Fibroblast of lung (primary cell): ENCODE measurements at regions not wholly inside any gene's neighbourhood (a gene's known extent, or its start where the extent isn't known, plus 50 kb on each side); places are given as distances from the start of the nearest gene placed in this dataset.
"Not testable (repeated sequence)": the region's sequence is repeated elsewhere in the genome, so short reads cannot be mapped to it uniquely, and the experiment has no call there.

ENCODE experiments used
- DNase-seq, 2 donors: peaks; one replicate each; pipeline versions ENCODE4 v3.0.0 to v3.0.0-alpha.2; 2010; ENCODE audit warnings: low read depth in 2 of 2
- H2AFZ ChIP-seq: 2 replicates; pipeline ENCODE4 v1.5.1; 2012; ENCODE audit warnings: low read length, control low read depth, inconsistent platforms
- H3K27ac ChIP-seq: 2 replicates; pipeline ENCODE4 v1.5.1; 2011; ENCODE audit warnings: low read length, control low read depth; ENCODE audit not compliant: insufficient read depth
- H3K27me3 ChIP-seq: 2 replicates; pipeline ENCODE4 v1.5.1; 2011; ENCODE audit warnings: mild to moderate bottlenecking, low read length; ENCODE audit not compliant: control insufficient read depth, insufficient read depth
- H3K36me3 ChIP-seq: 2 replicates; pipeline ENCODE4 v1.5.1; 2011; ENCODE audit warnings: low read length; ENCODE audit not compliant: control insufficient read depth, insufficient read depth
- H3K4me1 ChIP-seq: 2 replicates; pipeline ENCODE4 v1.5.1; 2011; ENCODE audit warnings: low read length; ENCODE audit not compliant: control insufficient read depth, insufficient read depth; ENCODE audit errors: extremely low read depth
- H3K4me2 ChIP-seq: 2 replicates; pipeline ENCODE4 v1.5.1; 2011; ENCODE audit warnings: low read length, control low read depth; ENCODE audit not compliant: insufficient read depth; ENCODE audit errors: extremely low read depth
- H3K4me3 ChIP-seq, 4 experiments: fragments of 200-600 bp in 1 of 4; sonication (generic) in 1 of 4; replicated peaks in 1 of 4; 2 replicates each; pipeline ENCODE4 v1.5.1; 2011 to 2016; ENCODE audit warnings: low read length in 4 of 4, low read depth in 3 of 4, mild to moderate bottlenecking in 3 of 4, control low read depth in 2 of 4, inconsistent platforms in 1 of 4, mixed read lengths in 1 of 4; ENCODE audit not compliant: insufficient read depth in 1 of 4; ENCODE audit errors: control extremely low read depth in 1 of 4
- H3K79me2 ChIP-seq: 2 replicates; pipeline ENCODE4 v1.5.1; 2012; ENCODE audit warnings: mild to moderate bottlenecking, low read length, inconsistent platforms; ENCODE audit not compliant: control insufficient read depth, insufficient read depth
- H3K9ac ChIP-seq: 2 replicates; pipeline ENCODE4 v1.5.1; 2011; ENCODE audit warnings: mild to moderate bottlenecking, low read length, control low read depth; ENCODE audit not compliant: insufficient read depth
- H3K9me3 ChIP-seq: 2 replicates; pipeline ENCODE4 v1.5.1; 2012; ENCODE audit warnings: low read depth, low read length; ENCODE audit not compliant: control insufficient read depth, insufficient read depth
- H4K20me1 ChIP-seq: 2 replicates; pipeline ENCODE4 v1.5.1; 2011; ENCODE audit warnings: low read length; ENCODE audit not compliant: control insufficient read depth, insufficient read depth; ENCODE audit errors: extremely low read depth
- EZH2 ChIP-seq: IDR thresholded peaks from 2 replicates; pipeline ENCODE4 v1.5.1; 2012; ENCODE audit warnings: low read length, control low read depth, mild to moderate bottlenecking; ENCODE audit errors: missing control alignments
- TF ChIP-seq, protein P1 (sequence below), 2 donors: IDR thresholded peaks in 1 of 2; conservative IDR thresholded peaks in 1 of 2; 1 replicate in 1 of 2; 2 replicates in 1 of 2; pipeline ENCODE4 v1.5.1; 2011 to 2012; ENCODE audit warnings: low read length in 2 of 2, control low read depth in 1 of 2, inconsistent platforms in 1 of 2, low read depth in 1 of 2, mild to moderate bottlenecking in 1 of 2

DNA sequence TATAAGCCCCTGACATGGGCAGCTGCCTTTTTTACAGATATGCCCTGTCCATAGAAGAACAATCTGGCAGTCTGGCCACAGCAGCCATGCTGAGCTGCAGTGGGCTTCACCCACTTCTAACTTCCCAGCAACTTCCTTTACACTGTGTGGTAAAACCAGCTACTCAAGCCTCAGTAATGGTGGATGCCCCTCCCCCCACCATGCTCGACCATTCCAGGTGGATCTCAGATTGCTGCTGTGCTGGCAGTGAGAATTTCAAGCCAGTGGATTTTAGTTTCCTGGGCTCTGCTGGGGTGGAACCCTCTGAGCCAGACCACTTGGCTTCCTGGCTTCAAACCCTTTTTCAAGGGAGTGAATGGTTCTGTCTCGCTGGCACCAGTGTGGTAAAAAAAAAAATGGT lies 355.9 kb upstream of the EDA2R start:
- no peak overlapping the region for H3K27ac ChIP-seq
- no peak for DNase-seq

DNA sequence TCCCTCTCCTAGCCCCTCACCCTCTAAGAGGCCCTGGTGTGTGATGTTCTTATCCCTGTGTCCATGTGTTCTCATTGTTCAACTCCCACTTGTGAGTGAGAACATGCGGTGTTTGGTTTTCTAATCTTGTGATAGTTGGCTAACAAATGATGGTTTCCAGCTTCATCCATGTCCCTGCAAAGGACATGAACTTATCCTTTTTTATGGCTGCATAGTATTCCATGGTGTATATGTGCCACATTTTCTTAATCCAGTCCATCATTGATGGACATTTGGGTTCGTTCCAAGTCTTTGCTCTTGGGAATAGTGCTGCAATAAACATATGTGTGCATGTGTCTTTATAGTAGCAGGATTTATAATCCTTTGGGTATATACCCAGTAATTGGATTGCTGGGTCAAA lies 353.2 kb upstream of the EDA2R start:
- not testable (repeated sequence) for DNase-seq, H3K27me3 ChIP-seq

More for the DNA sequence above, 355.9 kb upstream of the EDA2R start:
- Histone ChIP-seq H3K4me3 (no peak overlapping the region), H3K4me2 (no peak overlapping the region), H3K79me2 (no peaks in the 10 kb centered on the region), H3K9me3 (no peaks in the 10 kb centered on the region), H3K9ac (no peak overlapping the region), H4K20me1 (no peaks in the 10 kb centered on the region), H3K36me3 (no peaks in the 10 kb centered on the region), H3K4me1 (no peaks in the 10 kb centered on the region), H3K27me3 (no peaks in the 10 kb centered on the region), H2AFZ (no peak overlapping the region)
- TF ChIP-seq, protein P1, sequence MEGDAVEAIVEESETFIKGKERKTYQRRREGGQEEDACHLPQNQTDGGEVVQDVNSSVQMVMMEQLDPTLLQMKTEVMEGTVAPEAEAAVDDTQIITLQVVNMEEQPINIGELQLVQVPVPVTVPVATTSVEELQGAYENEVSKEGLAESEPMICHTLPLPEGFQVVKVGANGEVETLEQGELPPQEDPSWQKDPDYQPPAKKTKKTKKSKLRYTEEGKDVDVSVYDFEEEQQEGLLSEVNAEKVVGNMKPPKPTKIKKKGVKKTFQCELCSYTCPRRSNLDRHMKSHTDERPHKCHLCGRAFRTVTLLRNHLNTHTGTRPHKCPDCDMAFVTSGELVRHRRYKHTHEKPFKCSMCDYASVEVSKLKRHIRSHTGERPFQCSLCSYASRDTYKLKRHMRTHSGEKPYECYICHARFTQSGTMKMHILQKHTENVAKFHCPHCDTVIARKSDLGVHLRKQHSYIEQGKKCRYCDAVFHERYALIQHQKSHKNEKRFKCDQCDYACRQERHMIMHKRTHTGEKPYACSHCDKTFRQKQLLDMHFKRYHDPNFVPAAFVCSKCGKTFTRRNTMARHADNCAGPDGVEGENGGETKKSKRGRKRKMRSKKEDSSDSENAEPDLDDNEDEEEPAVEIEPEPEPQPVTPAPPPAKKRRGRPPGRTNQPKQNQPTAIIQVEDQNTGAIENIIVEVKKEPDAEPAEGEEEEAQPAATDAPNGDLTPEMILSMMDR (conservative IDR thresholded peaks at IDR 0.05 in 1 of 2, IDR thresholded peaks at IDR 0.05 in 1 of 2; ENCODE audit: low read depth in 1 of 2, low read length in 2 of 2) = no peak
- TF ChIP-seq EZH2 = no peak

DNA sequence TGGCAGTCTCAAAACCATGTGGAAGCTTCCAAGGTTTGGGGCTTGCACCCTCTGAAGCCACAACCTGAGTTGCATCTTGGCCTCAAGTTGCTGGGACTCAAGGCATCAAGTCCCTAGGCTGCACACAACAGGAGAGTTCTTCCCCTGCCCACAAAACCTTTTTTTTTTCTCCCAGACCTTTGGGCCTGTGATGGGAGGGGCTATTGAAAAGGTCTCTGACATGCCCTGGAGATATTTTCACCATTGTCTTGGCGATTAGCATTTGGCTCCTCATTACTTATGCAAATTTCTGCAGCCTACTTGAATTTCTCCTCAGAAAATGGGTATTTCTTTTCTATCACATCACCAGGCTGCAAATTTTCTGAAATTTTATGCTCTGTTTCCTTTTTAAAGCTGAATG lies 349.5 kb upstream of the EDA2R start:
- no peak overlapping the region for H3K4me3 ChIP-seq
- TF ChIP-seq EZH2 = no peak
- TF ChIP-seq, protein P1 (conservative IDR thresholded peaks at IDR 0.05 in 1 of 2, IDR thresholded peaks at IDR 0.05 in 1 of 2; ENCODE audit: low read depth in 1 of 2, low read length in 2 of 2) = no peak

More for the DNA sequence above, 353.2 kb upstream of the EDA2R start:
- not testable (repeated sequence) for H2AFZ ChIP-seq, H3K36me3 ChIP-seq, H3K4me3 ChIP-seq, H3K9ac ChIP-seq, H3K27ac ChIP-seq, H3K4me2 ChIP-seq, H3K4me1 ChIP-seq, H3K79me2 ChIP-seq, H3K9me3 ChIP-seq, H4K20me1 ChIP-seq

More for the DNA sequence above, 349.5 kb upstream of the EDA2R start:
- H3K4me2 ChIP-seq = no peak overlapping the region
- H3K36me3 ChIP-seq = no peaks in the 10 kb centered on the region
- no peaks in the 10 kb centered on the region for H3K79me2 ChIP-seq
- H3K4me1 ChIP-seq = no peaks in the 10 kb centered on the region
- H3K27ac ChIP-seq = no peak overlapping the region
- H3K9me3 ChIP-seq = no peaks in the 10 kb centered on the region
- H2AFZ ChIP-seq = no peak overlapping the region
- H3K9ac ChIP-seq = no peak overlapping the region
- H4K20me1 ChIP-seq = no peaks in the 10 kb centered on the region
- H3K27me3 ChIP-seq = no peaks in the 10 kb centered on the region
- no peak for DNase-seq
